Retina (tissue), 1 donor: ENCODE measurements at regions not wholly inside any gene's neighbourhood (a gene's known extent, or its start where the extent isn't known, plus 50 kb on each side); places are given as distances from the start of the nearest gene placed in this dataset.

ENCODE experiments used
- DNase-seq: peaks from one replicate; pipeline ENCODE4 v3.0.0-alpha.2; 2016

DNA sequence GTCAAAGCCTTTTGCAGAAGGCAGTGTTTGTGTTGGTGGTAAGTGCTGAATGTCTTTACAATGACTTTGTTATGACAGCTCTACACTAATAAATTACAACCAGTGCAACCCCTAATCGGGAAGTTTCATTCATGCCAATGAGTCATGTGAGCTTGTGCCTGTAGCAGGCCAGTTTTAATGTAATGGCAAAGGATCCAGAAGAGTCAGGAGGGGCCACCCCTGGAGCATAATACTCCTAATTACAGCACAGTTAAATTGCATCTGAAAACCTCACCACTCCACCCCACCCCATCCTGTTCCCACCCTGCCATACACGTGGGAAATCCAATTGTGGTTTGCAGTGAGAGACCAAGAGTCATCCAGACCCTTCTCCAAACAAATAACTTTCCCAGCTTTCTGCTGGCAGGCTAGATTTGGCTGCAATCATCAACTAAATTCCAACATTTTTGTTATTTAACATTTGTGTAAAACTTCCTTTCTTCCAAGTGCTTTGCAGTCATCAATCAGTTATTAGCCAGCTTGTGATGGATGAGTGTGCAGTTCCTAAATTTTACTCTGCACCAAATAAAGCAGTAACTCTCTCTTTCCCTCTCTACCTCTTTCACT is 277.3 kb upstream of the FAT3 start:
- DNase-seq = peak; percentile 11

DNA sequence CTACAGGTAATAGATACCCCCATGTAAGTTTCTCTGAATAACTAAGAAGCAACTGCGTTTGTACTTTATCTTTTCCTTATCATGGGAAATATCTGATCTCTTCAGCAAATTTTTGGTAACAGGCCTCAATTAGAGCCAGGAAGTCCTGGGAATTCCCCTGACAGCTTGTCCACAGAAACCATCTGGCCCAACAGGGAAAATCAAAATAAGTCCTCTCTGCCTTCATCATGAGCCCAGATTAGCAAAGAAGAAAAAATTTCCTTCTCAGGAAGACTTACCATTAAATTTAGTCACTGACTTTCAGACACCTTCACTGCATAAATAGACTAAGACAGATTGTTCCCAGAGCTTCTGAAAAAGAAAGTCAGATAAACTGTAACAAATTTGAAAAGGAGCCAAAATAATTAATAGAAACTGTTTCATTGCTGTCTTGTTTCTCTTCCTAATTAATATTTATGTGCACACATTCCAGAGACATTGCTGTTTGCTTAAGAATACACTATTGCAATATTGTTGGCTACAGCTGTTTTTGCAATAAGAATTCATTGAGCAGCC is 278.1 kb upstream of the FAT3 start:
- no peak for DNase-seq

DNA sequence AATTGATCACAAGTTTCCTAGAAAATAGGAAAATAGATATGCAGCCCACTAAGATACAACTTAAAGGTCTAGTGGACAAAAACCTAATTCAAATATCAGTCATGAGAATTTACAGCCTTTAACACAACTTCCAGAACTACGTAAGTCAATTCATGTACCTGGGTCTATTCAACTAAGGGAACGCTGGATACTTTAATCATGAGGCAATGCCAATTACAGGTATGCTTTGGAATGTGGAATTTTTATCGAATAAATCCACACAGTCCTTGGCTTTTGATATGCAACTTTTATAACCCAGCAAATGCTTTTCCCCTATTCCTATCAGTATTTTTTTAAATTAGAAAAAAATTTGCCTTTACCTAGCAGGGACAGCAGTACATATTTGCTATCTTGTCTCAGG is 289.5 kb upstream of the FAT3 start:
- DNase-seq = no peak

GRCh38 chr11:91932151-91932821 is 292.3 kb upstream of the FAT3 start:
- peak; percentile 71 for DNase-seq

DNA sequence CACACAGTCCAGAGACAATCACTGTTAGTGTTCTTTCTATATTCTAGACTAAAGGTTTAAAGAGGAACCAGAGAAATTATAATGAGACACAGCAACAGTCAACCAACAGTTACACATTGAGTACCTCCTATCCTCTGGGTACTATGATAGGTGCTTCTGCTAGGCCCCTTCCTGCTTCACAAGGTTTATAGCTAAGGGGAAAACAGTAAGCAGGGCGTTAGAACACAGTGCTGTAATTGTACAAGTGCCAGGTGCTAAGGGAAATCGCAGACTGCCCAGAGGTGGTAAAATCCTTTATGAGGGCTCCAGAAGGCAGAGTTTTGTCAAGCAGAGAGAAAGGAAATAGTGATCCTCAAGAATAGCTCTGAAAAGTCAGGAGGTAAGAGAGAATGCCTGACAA is 297.2 kb upstream of the FAT3 start:
- no peak for DNase-seq

DNA sequence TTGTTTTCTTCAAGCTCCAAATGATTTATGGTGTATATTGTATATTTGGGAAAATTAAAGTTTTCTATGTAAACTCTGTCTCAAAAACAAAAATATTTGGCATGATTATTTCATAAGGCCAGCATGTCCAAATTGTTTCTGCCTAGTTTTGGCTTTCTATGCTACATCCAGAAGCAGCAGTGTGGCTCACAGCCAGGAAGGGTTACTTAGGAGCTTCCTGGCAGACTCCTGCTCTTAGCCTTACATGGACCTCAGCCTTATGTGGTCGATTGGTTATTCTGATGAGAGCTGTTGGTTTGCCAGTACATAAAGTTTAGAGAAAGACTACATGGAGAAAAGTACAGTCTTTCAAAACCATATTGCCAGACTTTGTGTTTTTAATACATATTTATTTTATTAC is 297.7 kb upstream of the FAT3 start:
- DNase-seq = no peak

GRCh38 chr11:91922846-91923245 is 301.8 kb upstream of the FAT3 start:
- DNase-seq = no peak

- no peak for DNase-seq
These were observed 302.6 kb upstream of the FAT3 start for GRCh38 chr11:91921974-91922373.

GRCh38 chr11:91913407-91913806 is 311.2 kb upstream of the FAT3 start:
- DNase-seq = no peak

- no peak for DNase-seq
These were observed 312.3 kb upstream of the FAT3 start for GRCh38 chr11:91912322-91912721.

GRCh38 chr11:91906871-91907624 is 317.6 kb upstream of the FAT3 start:
- DNase-seq = peak; percentile 7

DNA sequence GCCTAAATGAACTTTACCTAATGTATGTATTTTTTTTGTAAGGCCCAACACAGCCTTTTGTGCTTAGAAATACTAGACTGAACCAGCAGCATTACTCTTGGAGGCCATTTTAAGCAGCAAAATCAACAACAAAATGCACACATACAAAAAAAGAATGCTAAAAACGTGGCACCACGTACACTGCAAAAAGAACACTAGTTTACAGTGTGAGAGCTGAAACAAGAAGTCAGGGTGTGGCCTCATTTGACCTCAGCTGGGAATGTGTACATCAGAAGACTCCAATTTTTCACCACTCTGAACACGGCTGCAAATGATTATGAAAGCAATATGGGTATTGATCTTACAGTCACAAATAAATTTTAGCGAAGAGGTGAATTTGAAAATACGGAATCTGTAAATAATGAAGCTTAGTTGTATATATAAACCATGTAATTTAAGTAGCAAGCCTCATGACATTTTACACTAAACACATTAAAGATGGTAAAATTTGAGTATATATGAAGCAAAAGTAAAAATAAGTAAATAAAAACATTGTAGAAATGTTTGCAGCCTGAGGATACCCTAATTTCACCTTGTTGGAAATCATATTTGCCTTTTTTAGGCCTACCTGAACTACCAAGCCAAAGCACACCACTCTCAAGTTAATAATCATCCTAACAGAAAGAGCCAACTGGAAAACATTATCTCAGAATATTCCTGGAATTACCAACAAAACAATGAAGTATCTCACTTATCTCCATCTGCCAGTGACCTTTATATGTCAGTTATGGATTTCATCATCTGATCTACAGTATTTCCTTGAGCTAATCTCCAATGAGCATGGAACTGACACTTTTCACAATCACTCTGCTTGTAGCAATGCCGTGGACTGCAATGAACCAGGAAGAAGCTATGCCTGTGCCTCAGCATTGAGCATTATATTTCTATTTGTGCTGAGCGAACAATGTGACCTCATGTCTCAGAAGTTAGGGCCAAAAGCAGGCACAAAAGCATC is 319.5 kb upstream of the FAT3 start:
- no peak for DNase-seq

DNA sequence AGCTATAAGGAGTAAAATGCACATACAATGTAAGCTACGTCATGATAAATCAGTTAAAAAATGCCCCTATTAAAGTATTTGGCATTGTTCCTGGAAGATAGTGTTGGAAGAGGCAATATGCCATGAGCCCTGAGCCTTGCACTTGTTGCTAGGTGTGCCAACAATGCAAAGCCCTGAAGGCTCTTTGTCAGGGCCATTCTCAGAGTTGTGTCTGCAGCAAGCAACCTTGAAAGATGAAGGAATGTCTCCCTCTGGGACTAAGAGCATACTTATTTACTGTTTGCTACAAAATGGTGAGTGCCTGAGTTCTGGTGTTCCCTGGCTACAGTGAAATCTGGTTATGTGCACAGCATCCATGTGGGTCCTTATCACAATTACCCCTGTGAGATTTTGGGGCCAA is 322.3 kb upstream of the FAT3 start:
- no peak for DNase-seq

GRCh38 chr11:91880660-91881059 is 344.0 kb upstream of the FAT3 start:
- no peak for DNase-seq

DNA sequence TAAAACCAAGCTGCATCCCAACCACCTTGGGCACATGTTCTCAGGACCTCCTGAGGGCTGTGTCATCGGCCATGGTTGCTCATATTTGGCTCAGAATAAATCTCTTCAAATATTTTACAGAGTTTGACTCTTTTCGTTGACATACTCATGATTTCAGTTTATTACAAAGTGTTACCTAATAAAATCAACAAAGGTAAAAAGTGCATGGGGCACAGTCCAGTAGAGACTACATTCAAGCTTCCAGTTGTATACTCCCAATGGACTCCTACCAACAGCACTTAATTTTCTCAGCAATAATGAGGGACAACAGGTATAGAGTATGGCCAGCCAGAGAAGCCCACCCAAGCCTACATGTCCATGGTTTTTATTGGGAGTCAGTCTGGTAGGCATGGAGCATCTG is 347.9 kb upstream of the FAT3 start:
- DNase-seq = no peak

- no peak for DNase-seq
These were observed 352.4 kb upstream of the FAT3 start for GRCh38 chr11:91872243-91872642.

DNA sequence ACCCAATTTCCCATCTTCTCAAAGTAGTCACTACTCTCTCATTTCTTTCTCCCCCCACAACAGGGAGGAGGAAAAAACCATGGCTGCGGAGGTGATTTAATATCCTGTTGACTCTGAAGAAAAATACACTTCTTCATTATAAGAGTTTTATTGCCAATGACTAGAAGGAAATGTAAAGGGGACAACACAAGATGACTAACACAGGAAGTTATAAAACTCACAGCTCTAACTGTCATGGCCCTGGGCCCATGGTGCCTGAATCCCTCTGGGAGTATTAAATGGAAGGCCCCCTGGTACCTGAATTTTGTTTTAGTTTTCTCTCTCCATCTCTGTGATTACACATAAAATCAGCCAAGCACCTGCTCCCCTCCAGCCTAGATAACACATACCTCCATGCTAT is 352.8 kb upstream of the FAT3 start:
- no peak for DNase-seq

- DNase-seq = no peak
These were observed 353.6 kb upstream of the FAT3 start for GRCh38 chr11:91871048-91871447.

GRCh38 chr11:91869686-91870085 is 354.9 kb upstream of the FAT3 start:
- DNase-seq = no peak

DNA sequence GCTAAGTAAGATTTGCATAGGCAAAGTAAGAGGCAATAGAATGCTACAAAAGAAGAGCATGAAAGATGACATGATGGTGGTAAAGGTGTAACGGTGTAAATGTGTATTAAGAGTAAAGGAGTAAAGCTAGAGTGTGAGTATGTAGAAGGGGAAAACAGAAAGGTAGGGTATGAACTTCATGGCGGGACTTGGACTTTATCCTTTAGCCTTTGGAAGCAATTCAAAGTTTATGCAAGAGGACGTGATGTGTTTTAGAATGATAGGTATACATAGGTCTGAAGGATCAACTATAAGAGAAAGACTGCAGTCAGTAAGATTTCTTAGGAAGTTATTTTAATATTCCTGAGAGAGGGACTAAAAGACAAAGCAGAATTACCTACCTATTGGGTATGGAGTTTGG is 358.0 kb upstream of the FAT3 start:
- no peak for DNase-seq

DNA sequence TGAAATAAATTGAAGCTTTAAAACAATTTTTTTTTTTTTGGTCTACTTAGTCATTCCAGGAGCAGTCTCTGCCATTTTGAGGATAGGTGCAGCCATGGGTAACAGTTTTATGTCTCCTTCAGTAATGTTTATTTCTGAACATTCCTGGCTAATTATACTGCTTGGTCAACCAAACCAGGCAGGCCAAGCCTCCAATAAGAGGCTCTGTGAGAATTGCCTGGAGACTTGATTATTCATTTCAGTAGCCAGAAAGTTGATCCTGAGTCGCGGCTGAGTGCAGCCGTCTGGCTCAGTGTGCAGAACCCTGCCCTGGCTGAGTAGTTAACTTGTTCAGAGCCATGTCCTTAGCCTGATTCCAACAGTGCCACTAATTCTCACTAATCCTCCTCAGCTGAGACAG is 364.0 kb upstream of the FAT3 start:
- no peak for DNase-seq

- DNase-seq = no peak
These were observed 365.0 kb upstream of the FAT3 start for GRCh38 chr11:91859666-91860065.

GRCh38 chr11:91857179-91857578 is 367.4 kb upstream of the FAT3 start:
- no peak for DNase-seq
